GM21529 (cell line): ENCODE measurements at regions not wholly inside any gene's neighbourhood (a gene's known extent, or its start where the extent isn't known, plus 50 kb on each side); places are given as distances from the start of the nearest gene placed in this dataset.

Experiments
- ATAC-seq: cut with Tn5 transposase; IDR thresholded peaks from one replicate; pipeline ENCODE4 v1.9.1; 2021; ENCODE audit not compliant: unreplicated experiment

DNA sequence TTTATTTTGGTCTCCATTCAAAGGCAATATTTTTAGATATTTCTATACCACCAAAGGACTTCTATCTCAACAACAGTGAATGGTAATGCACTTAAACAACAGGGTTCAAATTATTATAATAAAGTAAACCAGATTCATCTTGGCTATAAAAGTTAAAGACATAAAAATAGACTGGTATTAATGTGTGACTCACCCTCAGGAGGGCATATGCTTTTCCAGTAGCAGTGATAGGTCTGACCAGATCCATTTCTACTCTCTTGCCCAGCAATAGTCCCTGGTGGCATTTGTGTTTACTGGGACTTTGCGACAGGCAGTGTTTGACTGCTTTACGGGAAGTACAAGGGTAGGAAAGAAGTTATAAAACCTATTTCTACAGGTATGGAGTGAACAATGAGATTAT is 353.2 kb upstream of the ATP2B1 start:
- ATAC-seq: no peak

DNA sequence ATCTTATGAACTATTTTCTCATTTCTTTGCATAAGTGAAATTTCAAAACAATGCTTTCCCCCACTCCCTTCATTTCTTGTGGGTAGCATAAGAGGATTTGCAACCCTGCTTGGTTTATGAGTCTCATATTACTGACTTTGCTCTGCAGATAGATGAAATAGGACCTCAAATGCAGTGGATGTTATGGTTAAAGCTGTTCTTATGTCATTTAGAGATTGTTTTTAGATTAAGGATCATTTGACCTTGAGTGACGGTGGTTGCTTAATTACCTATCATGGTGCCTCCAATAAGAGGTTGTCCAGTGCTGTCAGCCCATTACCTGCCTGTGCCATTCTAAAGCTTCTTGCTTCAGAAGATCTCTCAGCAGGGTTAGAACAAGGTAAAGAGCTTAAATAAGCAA is 351.4 kb upstream of the ATP2B1 start:
- ATAC-seq: no peak

DNA sequence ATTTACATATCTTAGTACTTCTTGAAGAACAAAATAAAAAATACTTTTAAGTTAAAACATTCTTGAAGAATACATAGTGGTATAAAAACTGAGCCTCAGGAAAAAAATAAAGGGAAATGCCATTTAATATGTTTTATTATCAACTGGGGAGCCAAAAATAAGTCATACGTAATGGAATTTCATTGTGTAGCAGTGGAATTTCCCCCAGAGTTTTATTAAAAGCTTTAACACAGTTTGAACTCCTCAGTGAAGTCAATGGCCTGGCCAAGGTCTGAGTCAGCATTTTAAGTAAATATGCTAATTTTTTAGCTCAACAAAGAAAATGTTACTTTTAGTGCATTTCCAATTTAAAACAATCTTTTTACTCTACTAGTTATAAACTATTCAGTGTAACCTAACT is 350.1 kb upstream of the ATP2B1 start:
- no peak for ATAC-seq

DNA sequence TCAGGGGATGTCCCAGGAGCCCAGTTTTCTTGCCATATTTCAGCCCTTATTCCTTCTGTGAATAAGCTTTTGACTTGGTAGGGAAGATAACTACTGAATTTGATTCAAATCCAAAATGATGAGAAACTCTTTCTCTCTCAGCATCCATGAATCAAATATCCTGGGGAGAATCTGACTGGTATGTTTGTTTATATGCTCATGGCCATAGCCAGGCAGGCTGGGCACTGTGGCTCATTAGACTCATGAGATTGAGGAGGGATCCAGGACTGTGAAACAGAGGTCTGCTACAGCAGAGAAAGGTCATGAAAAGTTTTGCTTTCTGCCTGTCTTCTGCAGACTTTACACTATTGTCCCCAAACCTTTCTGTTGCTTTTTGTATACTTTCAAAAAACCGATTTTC is 346.4 kb upstream of the ATP2B1 start:
- no peak for ATAC-seq

DNA sequence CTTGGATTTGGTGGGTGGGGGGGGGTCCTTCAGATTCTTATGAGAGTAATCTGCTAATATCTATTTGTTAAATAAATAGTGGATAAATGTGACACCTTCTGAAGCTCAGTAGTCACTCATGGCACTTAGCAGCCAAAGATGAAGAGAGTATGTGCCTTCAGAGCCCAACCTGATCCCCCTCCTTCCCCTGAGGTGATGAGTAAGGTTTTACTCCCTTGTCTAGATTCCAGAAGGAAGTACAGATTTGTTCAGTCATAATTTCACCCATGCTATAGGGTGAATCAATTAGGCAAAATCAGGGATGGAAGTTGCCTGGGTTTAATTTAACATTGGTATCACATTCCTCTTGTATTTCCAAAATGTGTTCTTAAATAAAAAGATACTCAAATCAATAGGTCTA is 340.3 kb upstream of the ATP2B1 start:
- no peak for ATAC-seq

DNA sequence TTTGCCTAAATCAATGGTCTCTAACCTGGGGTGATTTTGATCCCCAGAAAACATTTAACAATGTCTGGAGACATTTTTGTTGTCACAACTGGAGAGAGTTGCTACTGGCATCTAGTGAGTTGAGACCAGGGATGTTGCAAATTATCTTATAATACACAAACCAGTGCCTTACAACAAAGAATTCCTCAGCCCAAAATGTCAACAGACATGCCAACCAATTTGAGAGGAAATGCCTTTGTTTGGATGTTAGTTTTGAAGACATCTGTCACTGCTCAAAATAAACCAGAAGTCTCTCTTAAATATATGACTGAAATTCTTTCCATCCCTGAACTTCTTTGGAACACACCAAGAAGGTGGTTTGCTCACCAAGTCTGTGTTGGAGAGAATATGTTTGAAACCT is 336.9 kb upstream of the ATP2B1 start:
- ATAC-seq: no peak

DNA sequence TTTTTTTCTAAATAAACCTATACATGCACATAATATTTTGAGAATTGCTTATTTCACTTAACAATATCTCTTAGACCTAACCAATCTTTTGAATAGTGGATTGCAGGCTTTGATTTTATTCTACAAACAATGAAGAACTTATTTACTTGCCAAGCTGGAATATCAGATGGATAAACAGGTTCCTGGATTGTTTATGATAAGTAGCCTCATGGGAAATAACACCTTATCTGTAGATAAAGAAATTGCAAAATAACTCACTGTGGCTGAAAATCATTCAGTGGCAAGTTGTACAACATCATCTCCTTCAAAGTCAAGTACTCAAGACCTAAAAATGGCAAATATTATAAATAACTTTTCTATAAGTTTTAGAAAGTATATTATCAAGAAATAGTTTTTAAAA is 335.4 kb upstream of the ATP2B1 start:
- no peak for ATAC-seq

DNA sequence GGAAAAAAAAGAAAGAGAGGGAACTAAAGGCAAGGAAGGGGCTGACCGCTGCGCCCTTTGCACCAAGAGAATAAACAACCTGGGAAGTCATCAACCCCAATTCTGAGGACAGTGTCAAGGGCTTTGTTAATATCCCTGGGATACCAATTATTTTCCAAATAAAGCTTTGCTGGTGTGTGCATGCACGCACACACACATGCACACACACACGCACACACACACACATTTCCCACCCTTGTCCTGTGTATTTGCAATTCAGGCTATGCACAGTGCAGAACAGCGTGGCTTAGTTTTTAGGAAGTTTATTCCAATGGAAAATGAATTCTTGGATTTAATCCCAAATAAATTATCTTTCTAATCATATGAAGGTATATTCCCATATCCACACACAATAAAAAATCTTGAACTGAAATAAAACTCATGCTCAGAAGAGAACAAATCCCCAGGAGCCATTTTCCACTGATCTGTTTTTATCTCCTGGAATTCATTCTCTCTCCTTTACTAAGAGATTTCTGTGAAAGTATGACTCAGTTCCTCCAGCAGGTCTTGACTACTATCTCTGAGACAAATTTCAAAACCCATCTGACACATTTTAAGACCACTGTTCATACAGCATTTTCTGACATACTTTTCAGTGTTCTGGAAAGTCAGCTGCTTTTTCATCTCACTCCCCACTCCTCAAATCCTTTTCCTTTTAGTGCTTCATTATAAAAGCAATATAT is 334.4 kb upstream of the ATP2B1 start:
- ATAC-seq: no peak

DNA sequence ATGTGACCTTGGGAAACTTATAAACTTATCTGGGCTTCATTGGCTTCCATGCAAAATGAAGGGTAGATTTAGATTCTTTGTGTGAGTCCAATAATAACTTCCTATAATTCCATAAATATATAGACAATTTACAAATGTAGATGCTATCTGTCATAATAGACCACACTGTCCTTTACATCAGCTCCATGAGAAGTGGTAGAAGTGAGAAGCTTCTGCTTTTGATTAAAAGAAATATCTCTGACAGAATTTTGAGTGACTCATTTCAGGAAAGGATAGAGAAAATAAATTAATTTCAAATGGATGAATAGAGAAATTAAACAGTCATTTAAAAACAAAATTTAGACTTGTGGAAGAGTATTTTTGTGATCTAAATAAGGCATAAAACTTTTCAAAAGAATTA is 329.7 kb upstream of the ATP2B1 start:
- no peak for ATAC-seq

DNA sequence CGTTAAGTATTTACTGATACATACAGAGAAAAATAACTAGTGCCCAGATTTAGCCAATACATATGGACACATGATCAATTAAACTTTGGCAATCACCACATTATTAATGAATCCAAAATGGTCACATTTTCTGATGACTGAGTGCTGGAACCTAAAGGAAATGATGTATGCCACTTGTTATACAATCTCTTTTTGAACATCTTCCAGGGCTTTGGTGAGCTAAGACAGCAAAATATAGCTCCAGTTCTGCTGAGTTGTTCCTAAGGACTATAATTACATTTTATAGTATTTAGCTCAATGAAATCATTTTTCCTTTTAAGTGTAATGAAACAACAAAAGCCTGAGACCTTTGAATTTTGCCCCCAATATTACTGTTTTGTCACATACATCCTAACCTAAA is 329.1 kb upstream of the ATP2B1 start:
- no peak for ATAC-seq

DNA sequence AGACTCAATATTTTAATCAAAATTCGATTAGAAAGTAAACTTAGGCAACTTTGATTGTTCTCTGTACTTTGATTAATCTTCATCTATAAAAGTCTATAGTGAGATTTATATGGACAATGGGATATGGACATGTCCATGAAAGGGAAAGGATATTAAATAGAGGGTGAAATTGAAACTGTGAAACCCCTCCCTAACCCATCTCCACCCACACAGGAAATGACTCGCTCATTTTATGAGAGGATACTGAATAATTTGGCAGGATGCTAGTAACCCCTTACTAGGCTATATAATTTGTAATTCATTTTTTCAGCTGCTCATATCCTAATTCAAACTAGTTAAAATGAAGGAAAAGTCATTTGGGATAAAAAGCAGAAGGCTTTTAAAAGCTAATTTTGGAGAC is 328.0 kb upstream of the ATP2B1 start:
- no peak for ATAC-seq

DNA sequence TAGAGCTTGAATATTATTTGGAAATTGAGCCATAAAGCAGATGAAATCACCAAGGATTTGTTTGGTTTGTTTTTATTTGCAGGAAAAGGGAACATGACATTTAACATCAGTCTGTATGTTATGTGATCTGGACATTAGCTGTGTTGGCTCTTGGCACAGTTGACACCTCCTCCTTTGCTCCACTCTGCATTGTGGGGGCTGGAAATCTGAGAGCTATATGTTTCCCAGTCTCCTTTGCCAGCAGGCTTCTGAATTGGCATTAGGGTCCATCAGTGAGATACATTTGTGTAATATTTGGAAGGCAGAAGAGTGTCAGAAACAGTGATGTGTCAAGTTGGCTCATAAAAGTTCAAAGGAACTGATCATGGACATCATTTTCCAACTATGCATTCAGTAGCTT is 322.1 kb upstream of the ATP2B1 start:
- ATAC-seq: no peak

DNA sequence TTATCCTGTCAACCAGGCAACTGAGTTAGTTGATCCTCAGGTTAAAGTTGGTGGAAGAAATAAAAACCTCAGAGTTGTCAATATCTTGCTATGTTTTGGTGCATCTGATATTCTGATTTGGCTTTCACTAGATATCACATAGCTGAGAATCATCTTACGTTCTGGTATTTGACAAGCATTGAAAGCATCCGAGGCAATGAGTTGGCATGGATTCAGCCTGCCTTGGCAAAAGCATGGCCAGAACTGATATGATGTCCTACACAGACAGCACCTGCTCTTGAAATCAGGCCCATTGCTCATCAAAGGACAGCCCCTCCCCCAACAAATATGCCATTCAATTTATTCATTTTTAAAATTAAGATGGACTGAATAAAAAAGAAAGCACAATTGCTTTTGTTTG is 320.7 kb upstream of the ATP2B1 start:
- ATAC-seq: no peak

DNA sequence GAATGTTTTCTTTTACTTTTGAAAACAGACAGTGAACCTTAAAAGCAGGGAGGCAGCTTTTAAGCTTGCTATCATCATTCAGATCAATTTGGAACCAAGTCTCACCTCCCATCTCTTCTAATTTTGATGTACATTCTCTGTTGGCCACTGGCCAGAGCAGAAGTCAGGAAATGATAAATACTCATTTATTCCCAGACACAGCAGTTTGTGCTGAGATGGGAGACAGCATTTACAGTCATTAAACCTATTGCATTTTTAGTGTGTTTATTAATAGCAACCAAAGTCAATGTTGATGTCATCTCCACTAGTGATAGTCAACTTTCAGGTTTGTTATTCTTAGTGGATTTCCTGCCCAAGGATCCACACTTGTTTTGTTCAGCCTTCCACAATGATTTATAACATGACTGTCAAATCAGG is 320.0 kb upstream of the ATP2B1 start:
- no peak for ATAC-seq

DNA sequence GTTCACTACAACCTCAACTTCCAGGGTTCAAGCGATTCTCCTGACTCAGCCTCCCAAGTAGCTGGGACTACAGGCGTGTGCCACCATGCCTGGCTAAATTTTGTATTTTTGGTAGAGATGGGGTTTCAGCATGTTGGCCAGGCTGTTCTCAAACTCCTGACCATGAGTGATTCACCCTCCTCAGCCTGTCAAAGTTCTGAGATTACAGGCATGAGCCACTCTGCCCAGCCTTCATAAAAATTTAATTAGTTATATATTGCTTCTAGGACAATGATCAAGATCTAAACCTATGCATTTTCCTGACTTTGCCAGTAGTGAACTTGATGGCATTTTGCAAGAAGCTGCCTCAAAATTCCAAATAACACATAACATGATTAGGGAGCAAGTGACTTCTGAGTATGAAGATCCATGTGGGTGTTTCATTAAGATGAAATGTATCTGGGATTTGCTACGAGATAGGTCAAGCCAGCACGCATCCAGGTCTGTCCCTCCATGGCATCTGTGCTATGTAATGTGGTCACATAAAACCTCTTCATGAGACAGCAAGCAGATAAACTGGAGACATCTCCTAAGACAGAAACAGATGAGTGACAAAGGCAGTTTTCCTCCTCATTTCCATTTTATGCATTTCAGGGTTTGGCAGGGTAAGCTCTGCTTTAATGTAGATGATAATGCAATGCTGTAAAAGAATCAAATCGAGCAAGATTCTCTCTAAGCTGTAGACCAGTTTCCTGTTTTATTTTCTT is 319.4 kb upstream of the ATP2B1 start:
- ATAC-seq: no peak

DNA sequence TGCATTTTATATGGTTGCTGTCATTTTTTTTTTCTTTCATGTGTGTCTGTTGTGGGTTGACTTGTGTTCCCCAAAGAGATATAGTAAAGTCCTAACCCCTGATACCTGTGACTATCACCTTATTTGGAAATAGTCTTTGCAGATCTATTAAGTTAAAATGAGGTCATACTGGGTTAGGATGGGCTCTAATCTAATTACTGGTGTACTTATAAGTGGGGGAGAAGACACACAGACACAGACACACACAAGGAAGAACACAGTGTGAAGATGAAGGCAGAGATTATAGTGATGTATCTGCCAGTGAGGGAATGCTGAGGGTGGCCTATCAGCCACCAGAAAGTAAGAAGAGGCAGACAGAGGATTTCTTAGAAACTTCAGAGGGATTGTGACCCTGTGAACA is 318.4 kb upstream of the ATP2B1 start:
- ATAC-seq: no peak

DNA sequence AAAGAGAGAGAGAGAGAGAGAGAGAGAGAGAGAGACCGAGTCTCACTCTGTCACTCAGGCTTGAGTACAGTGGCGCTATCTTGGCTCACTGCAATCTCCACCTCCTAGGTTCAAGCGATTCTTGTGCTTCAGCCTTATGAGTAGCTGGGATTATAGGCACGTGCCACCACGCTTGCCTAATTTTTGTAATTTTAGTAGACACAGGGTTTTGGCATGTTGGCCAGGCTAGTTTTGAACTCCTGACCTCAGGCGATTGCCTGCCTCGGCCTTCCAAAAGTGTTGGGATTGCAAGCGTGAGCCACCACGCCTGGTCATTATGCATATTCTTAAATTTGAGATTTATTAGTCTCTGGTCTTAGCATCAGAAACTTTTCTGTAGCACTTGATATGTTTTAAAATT is 317.9 kb upstream of the ATP2B1 start:
- ATAC-seq: no peak

DNA sequence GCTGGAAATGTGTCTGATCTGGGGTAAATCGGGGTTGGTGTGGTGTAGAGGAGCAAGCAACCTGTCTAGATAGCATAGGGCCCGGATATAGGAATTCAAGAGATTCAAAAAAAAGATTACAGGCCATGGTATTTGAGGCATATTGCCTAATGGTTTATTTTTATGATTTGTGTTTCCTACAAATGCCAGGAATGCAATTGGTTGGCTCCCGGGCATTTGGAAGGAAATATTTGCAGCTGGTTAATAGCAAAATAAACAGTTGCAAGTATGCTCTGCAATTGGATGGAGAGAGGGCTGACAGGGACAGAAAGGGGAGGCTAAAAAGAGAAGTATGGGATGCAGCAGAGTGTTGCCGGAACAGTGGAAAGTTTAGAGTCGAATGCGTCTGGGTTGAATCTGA is 315.6 kb upstream of the ATP2B1 start:
- ATAC-seq: no peak

DNA sequence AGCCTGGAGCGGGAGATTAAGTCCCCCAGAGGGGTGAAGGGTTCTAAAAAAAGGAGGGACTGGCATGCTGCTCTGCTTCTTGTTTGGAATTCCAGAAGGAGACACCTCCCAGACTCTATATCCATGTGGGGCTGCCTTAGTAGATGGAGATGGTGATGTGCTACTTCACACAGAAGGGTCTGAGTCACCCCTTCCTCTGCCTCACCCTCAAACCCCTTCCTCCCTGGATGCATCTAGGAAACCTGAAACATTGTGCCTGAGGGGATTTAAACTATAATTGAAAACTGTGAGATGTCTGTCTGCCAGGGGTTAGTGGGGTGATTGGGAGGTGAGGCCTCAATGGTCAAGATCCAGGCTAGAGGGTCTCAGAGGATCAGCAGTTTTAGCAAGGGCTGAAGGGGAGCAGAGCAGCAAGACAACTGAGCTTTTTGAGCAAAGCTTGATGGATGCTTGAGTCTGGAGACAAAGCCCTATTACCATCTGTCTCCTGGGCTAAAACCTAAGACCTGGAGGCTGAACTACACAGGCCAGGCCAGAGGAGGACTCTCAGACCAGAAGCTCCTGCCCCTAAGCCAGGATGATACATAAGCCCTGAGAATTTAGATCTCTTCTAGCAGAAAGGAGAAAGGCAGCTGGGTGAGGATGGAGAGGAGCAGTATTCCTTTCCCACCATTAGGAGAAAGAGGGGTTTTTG is 314.7 kb upstream of the ATP2B1 start:
- ATAC-seq: no peak

DNA sequence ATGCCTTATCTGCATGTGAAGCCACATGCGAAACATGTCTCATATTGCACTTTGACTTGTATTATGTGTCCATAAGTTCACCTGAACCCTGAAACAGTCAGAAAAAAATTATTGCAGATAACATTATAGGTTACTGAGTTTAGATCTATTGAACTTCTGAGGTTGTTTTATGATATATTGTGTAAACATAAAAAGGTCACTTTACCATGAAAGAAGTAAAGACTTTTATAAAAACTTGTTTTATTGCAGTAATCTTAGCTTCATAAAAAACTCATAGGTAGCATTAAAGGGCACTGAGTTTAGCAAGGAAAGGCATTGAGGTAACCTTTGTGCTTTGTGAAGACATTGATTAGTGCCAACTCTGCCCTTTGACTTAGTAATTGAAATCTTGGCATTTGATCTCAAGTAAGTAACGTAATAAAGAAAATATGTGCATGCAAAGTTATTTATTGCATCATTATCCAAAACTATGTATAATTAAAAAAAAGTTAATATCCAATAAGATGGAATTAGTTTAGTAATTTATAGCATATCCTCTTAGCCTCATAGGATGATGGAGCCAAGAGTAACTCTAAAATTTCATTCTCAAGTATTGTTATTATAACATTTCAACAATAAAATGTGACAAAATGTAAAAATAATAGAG is 313.3 kb upstream of the ATP2B1 start:
- no peak for ATAC-seq

DNA sequence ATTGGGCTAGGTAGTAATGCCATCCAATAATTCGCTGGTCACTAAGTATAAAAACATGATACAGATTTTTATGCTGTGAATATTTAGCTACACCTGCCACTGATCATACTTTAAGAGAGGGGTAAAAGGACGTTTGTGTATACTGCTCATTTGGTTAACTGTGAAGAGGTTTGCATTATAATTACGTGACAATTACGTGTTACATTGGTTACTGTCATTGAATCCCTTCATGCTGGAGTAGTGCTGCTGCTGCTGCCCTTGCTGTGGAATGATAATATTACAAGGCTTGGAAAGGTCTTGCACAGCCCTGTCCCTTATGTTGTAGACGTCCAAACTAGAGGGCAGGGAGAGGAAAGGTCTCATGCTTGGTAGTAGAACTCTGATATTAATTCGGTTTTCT is 312.2 kb upstream of the ATP2B1 start:
- no peak for ATAC-seq

DNA sequence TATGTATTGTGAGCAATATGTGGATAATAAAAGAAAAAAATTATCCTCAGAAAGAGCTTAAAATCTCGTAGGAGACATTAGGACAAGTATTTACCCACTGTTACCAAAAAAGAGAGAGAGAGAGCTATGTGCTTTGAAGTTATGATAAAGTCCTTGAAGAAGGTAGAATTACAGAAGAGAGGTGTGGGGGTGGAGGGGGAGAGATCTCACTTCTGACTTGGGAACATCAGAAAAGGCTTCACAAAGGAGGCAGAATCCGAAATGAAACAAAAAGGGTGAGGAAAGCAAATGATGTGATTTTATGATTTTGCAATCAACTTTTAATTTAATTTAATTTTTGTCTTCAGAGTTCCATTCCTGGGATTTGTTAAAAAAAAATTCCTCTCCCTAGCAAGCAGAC is 311.8 kb upstream of the ATP2B1 start:
- ATAC-seq: no peak
